ENCODE measurements at regions not wholly inside any gene's neighbourhood (a gene's known extent, or its start where the extent isn't known, plus 50 kb on each side); places are given as distances from the start of the nearest gene placed in this dataset.

DNA sequence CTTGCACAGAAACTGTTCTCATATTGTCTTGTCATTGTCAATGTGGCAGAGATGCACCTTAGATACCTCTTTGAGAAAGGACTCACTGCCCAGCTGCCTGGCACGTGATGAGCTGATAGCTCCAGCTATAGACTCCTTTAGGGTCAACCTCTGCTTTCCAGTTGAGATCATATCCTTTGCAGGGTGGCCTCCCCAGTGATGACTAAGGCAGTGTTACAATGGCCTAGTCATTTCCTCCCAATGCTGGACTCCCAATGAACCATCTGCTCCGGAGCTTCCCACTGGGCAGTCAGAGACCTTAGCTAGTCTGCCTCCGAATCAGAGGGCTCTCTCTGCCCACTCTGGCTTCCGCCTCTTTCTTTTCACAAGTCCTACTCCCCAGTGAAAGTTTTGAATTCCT, 79.5 kb downstream of the CHRD start:
- H3K36me3 ChIP-seq (ENCODE audit: control insufficient read depth, insufficient read depth, low read length), result no peaks in the 10 kb centered on the region
- H3K9ac ChIP-seq (ENCODE audit: low read length), result no peak overlapping the region
- H3K4me3 ChIP-seq (ENCODE audit: low read length), result no peak overlapping the region
- no peaks in the 10 kb centered on the region for H3K4me1 ChIP-seq (ENCODE audit: control insufficient read depth, insufficient read depth, low read length)
- H3K27ac ChIP-seq (ENCODE audit: low read depth, low read length), result no peak overlapping the region
- H3K27me3 ChIP-seq (ENCODE audit: control insufficient read depth, insufficient read depth, low read length), result no peaks in the 10 kb centered on the region

DNA sequence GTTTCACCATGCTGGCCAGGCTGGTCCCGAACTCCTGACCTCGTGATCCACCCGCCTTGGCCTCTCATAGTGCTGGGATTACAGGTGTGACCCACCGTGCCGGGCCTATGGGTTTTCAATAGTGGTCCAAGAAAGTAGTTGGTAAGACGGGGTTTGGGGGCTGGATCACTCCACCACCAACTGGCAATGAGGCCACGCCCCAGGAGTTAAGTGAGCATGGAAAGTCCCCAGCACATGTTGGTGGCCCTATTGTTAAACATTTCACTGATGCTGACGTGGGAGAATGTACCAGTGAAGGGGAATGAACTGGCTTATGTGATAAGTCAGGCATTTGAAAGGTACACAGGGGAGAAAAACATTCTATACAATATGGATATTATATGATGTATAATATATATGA, 80.4 kb downstream of the CHRD start:
- Histone ChIP-seq H3K4me3 (ENCODE audit: low read length) (no peak overlapping the region), H3K36me3 (ENCODE audit: control insufficient read depth, insufficient read depth, low read length) (no peaks in the 10 kb centered on the region), H3K4me1 (ENCODE audit: control insufficient read depth, insufficient read depth, low read length) (no peaks in the 10 kb centered on the region), H3K27ac (ENCODE audit: low read depth, low read length) (no peak overlapping the region), H3K27me3 (ENCODE audit: control insufficient read depth, insufficient read depth, low read length) (no peaks in the 10 kb centered on the region), H3K9ac (ENCODE audit: low read length) (no peak overlapping the region)

DNA sequence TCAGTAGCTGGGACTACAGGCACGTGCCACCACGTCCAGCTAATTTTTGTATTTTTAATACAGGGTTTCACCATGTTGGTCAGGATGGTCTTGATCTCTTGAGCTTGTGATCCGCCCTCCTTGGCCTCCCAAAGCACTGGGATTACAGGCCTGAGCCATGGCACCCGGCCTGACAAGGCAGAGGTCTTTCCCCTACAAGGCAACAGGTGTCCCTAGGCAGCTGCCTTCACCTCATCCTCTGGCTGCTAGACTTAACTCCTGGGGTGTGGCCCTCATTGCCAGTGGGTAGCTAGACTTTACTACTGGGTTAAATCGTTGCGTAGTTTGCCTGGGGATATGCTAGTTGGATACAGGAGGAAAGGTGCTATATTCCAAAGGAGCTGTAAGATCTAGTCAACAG, 81.4 kb downstream of the CHRD start:
- no peak overlapping the region for H3K27ac ChIP-seq (ENCODE audit: low read depth, low read length)
- H3K4me1 ChIP-seq (ENCODE audit: control insufficient read depth, insufficient read depth, low read length), result no peaks in the 10 kb centered on the region
- H3K36me3 ChIP-seq (ENCODE audit: control insufficient read depth, insufficient read depth, low read length), result no peaks in the 10 kb centered on the region
- H3K27me3 ChIP-seq (ENCODE audit: control insufficient read depth, insufficient read depth, low read length), result no peaks in the 10 kb centered on the region
- no peak overlapping the region for H3K4me3 ChIP-seq (ENCODE audit: low read length)
- no peak overlapping the region for H3K9ac ChIP-seq (ENCODE audit: low read length)

DNA sequence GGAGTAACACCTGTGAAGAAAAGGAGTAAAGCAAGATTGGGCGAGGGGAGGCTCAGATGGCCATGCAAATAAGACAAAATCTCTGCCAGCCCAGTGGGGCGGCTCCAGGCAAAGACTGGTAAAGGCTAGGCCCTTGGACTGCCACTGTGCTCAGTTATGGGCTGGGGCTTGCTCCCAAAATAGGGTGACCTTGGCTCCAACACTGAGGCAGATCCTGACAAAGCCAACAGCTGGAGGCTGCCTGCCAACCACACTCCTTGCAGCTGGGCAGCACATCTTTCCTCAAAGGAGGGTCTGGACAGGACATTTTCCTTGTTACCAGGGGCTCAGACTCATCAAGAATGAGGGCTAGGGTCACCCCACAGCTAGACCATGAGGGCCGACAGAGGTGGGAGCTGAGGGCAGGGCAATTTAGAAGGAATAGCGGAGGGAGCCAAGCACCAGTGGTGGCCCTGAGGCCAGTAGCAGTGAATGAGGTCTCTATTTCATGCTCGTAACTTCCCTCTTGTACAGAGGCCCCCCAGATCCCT, 86.1 kb downstream of the CHRD start:
- Histone ChIP-seq H3K27me3 (ENCODE audit: control insufficient read depth, insufficient read depth, low read length) (peaks cover 2% of the 10 kb centered on the region), H3K36me3 (ENCODE audit: control insufficient read depth, insufficient read depth, low read length) (no peaks in the 10 kb centered on the region), H3K4me1 (ENCODE audit: control insufficient read depth, insufficient read depth, low read length) (no peaks in the 10 kb centered on the region), H3K27ac (ENCODE audit: low read depth, low read length) (no peak overlapping the region), H3K9ac (ENCODE audit: low read length) (no peak overlapping the region), H3K4me3 (ENCODE audit: low read length) (no peak overlapping the region)

DNA sequence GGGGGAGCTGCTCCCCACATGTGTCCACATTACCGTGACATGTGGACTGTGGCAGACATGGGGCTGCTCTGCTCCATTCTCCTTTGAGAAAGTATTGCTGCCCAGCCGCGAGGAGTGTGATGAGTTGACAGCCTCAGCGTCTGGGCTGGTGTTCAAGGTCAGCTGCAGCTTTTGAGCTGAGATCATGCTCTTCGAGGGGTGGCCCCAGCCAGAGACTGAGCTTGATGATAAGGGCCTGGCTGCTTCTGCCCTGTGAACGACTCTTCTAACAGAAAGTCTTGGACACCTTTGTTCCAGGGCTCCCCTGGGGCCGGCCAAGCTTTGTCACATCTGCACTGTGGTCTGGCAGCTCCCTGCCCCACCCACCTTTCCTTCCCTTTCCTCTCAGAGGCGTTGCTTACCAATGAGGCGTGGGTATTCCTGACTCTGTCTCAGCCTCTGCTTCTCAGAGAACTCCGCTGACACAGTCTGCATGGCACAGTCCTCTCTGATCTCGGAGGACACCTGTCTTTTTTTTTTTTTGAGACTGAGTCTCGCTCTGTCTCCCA, 86.6 kb downstream of the CHRD start:
- peaks cover 2% of the 10 kb centered on the region for H3K27me3 ChIP-seq (ENCODE audit: control insufficient read depth, insufficient read depth, low read length)
- no peak overlapping the region for H3K9ac ChIP-seq (ENCODE audit: low read length)
- no peaks in the 10 kb centered on the region for H3K36me3 ChIP-seq (ENCODE audit: control insufficient read depth, insufficient read depth, low read length)
- no peak overlapping the region for H3K27ac ChIP-seq (ENCODE audit: low read depth, low read length)
- H3K4me3 ChIP-seq (ENCODE audit: low read length), result no peak overlapping the region
- no peaks in the 10 kb centered on the region for H3K4me1 ChIP-seq (ENCODE audit: control insufficient read depth, insufficient read depth, low read length)

DNA sequence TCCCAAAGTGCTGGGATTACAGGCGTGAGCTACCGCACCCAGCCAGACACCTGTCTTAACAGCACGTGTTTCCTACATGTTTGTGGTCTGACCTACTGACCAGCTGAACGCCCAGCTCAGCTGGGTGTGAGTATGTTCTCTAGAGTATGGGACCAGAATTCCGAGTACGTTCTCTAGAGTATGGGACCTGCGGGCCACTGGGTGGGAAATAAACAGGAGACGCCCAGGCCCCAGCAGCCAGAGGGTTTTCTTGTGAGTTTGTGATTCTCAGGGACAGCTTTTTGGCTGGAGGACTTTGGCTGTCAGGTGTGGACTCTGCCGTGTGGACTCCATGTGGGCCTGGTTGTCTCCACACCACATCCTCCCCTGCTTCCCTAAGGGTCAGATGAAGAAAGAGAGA, 87.3 kb downstream of the CHRD start:
- Histone ChIP-seq H3K27ac (ENCODE audit: low read depth, low read length) (no peak overlapping the region), H3K36me3 (ENCODE audit: control insufficient read depth, insufficient read depth, low read length) (no peaks in the 10 kb centered on the region), H3K4me3 (ENCODE audit: low read length) (no peak overlapping the region), H3K27me3 (ENCODE audit: control insufficient read depth, insufficient read depth, low read length) (peaks cover 2% of the 10 kb centered on the region), H3K9ac (ENCODE audit: low read length) (no peak overlapping the region), H3K4me1 (ENCODE audit: control insufficient read depth, insufficient read depth, low read length) (no peaks in the 10 kb centered on the region)

DNA sequence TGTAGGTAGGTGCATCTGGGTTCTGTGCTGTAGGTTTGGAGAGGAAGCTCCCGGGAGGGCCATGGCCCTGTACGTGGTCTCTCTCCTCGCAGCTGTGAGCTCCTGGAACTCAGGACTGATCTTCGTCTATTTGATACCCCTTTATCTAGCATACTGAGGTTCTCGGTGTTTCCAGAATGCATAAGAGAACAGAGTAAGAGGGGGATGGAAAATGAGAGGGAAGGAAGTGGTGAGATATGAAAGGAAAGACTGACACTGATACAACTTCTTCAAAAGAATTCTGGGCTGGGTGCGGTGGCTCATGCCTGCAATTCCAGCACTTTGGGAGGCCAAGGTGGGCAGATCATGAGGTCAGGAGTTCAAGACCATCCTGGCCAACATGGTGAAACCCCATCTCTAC, 90.7 kb downstream of the CHRD start:
- Histone ChIP-seq H3K4me3 (ENCODE audit: low read length) (no peak overlapping the region), H3K4me1 (ENCODE audit: control insufficient read depth, insufficient read depth, low read length) (no peaks in the 10 kb centered on the region), H3K27me3 (ENCODE audit: control insufficient read depth, insufficient read depth, low read length) (peaks cover 2% of the 10 kb centered on the region), H3K9ac (ENCODE audit: low read length) (no peak overlapping the region), H3K36me3 (ENCODE audit: control insufficient read depth, insufficient read depth, low read length) (no peaks in the 10 kb centered on the region), H3K27ac (ENCODE audit: low read depth, low read length) (no peak overlapping the region)

DNA sequence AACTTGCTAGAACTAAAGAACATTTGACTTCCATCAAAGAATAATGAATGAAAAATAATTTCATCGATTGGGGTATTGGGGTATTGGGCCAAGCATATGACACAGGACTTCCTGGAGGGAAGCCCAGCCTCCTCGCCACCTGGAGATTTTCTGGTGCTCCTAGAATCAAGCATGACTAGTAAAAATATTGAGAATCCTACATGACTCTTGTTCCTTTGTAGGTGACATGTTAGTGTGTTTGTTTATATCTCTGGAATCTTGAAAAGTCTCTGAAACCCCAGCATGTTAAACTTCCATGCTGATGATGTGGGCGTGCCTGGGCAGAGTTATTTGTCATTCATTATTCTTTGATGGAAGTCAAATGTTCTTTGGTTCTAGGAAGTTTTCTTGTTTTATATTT, 90.1 kb upstream of the EPHB3 start:
- peaks cover 2% of the 10 kb centered on the region for H3K27me3 ChIP-seq (ENCODE audit: control insufficient read depth, insufficient read depth, low read length)
- H3K9ac ChIP-seq (ENCODE audit: low read length), result no peak overlapping the region
- no peak overlapping the region for H3K27ac ChIP-seq (ENCODE audit: low read depth, low read length)
- no peaks in the 10 kb centered on the region for H3K36me3 ChIP-seq (ENCODE audit: control insufficient read depth, insufficient read depth, low read length)
- H3K4me3 ChIP-seq (ENCODE audit: low read length), result no peak overlapping the region
- H3K4me1 ChIP-seq (ENCODE audit: control insufficient read depth, insufficient read depth, low read length), result no peaks in the 10 kb centered on the region

DNA sequence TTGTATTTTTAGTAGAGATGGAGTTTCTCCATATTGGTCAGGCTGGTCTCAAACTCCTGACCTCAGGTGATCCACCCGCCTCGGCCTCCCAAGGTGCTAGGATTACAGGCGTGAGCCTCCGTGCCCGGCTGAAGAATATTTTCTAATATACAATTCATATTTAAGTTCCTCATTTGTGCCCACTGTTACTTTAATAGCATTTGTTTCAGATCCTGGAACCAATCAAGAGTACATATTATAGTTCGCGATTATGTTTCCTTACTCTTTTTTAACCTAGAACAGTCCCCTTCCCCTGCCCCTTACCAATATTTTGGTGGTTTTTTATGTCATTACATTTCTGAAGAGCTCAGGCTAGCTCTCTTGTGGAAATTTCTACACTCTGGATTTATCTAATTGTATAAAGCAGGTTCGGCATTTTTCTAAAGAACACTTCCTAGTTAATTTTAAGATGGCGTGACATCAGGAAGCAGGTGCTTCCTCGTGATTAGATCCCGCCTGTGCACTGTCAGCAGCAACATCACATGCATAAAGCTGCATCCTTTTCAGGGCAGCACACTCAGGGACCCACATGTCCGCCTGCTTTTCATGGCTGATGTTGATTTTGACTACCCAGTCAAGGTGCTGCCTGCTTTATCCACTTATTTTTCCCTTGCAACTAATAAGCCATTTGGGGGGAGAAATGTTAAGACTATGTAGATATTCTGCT, 88.7 kb upstream of the EPHB3 start:
- H3K4me3 ChIP-seq (ENCODE audit: low read length), result no peak overlapping the region
- no peak overlapping the region for H3K9ac ChIP-seq (ENCODE audit: low read length)
- no peaks in the 10 kb centered on the region for H3K4me1 ChIP-seq (ENCODE audit: control insufficient read depth, insufficient read depth, low read length)
- H3K36me3 ChIP-seq (ENCODE audit: control insufficient read depth, insufficient read depth, low read length), result no peaks in the 10 kb centered on the region
- H3K27ac ChIP-seq (ENCODE audit: low read depth, low read length), result no peak overlapping the region
- peaks cover 2% of the 10 kb centered on the region for H3K27me3 ChIP-seq (ENCODE audit: control insufficient read depth, insufficient read depth, low read length)

DNA sequence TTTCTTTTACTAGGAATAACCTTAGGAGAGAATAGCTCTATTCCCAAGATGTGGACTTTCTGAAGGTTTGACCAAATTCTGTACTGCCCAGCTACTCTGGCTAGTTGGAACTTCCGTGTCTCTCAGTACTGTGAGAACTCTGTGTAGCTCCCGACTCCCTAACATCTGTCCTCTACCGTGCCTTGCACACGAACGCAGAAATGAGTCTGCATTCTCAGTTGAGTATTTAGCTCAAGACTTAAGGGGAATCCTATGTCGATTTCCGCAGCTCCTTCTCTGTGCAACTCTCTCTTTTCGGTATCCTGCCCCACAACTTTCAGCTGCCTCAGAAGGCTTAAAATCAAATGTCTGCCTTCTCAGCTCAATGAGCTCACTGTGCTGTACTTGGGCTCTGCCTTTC, 86.7 kb upstream of the EPHB3 start:
- H3K9ac ChIP-seq (ENCODE audit: low read length), result no peak overlapping the region
- no peaks in the 10 kb centered on the region for H3K4me1 ChIP-seq (ENCODE audit: control insufficient read depth, insufficient read depth, low read length)
- peaks cover 2% of the 10 kb centered on the region for H3K27me3 ChIP-seq (ENCODE audit: control insufficient read depth, insufficient read depth, low read length)
- no peak overlapping the region for H3K27ac ChIP-seq (ENCODE audit: low read depth, low read length)
- no peaks in the 10 kb centered on the region for H3K36me3 ChIP-seq (ENCODE audit: control insufficient read depth, insufficient read depth, low read length)
- H3K4me3 ChIP-seq (ENCODE audit: low read length), result no peak overlapping the region

DNA sequence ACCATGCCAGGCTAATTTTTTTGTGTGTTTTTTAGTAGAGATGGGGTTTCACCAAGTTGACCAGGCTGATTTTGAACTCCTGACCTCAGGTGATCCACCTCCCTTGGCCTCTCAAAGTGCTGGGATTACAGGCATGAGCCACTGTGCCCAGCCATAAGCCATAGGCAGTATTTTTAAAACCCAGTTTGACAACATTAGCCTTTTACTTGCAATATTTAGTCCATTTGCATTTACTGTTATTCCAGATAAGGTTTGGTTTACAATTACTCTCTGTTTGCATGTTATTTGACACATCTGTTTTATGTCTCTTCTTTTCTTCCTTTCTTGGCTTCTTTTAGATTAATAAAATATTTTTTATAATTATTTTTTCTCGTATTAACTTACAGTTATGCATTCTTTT, 83.6 kb upstream of the EPHB3 start:
- Histone ChIP-seq H3K4me1 (ENCODE audit: control insufficient read depth, insufficient read depth, low read length) (no peaks in the 10 kb centered on the region), H3K27ac (ENCODE audit: low read depth, low read length) (no peak overlapping the region), H3K36me3 (ENCODE audit: control insufficient read depth, insufficient read depth, low read length) (no peaks in the 10 kb centered on the region), H3K9ac (ENCODE audit: low read length) (no peak overlapping the region), H3K27me3 (ENCODE audit: control insufficient read depth, insufficient read depth, low read length) (no peaks in the 10 kb centered on the region), H3K4me3 (ENCODE audit: low read length) (no peak overlapping the region)

DNA sequence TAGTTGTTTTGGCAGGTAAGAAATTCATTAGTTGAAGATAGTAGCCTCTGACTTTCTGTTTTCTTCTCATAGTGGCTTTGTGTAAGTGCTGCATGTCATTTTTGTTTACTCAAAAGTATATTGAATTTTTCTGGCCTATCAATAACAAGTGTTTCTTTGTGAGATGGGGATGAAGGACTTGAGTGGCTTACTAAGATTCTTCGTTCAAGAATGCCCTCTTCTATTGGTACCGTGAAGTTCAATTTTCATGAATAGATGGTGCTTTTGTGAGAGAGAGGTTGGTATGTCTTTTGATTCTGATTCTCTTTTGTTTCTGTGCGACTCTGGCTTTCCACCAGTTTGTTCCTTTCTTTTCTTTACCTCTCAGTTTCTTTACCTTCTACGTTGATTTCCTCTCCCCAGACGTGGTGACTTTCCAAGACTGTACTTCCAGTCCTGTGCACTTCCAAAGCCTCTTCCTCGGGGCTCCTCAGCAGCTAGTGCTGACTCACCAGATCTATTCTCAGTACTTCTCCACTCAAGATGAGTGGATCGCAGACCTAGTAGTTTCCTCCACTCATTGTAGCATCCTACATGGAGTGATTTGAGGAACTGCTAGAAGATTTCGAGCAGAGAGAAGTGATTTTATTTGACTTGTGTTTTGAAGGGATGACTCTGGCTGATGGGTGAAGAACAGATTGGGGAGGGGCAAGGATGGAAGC, 82.0 kb upstream of the EPHB3 start:
- H3K36me3 ChIP-seq (ENCODE audit: control insufficient read depth, insufficient read depth, low read length), result no peaks in the 10 kb centered on the region
- H3K27me3 ChIP-seq (ENCODE audit: control insufficient read depth, insufficient read depth, low read length), result no peaks in the 10 kb centered on the region
- H3K4me1 ChIP-seq (ENCODE audit: control insufficient read depth, insufficient read depth, low read length), result no peaks in the 10 kb centered on the region
- no peak overlapping the region for H3K4me3 ChIP-seq (ENCODE audit: low read length)
- H3K9ac ChIP-seq (ENCODE audit: low read length), result no peak overlapping the region
- H3K27ac ChIP-seq (ENCODE audit: low read depth, low read length), result no peak overlapping the region

DNA sequence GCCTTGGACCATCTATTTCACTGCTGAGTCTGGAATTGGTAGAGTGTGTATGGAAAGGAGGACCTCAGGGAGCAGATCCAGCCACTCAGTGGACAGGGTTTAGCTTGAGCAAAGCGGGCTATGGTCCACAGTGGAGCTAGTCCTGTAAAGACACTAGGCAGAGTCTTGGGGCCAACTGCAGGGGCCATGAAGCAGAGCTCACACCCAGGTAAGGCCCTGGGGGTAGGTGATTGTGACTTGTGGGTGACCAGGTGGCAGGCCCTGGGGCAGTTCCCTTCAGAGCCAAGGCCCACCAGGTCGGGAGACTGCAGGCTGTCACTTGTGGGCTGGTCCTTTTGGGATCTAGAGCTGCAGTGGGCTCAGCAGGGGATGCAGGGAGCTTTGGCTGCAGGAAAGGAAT, 80.8 kb upstream of the EPHB3 start:
- Histone ChIP-seq H3K36me3 (ENCODE audit: control insufficient read depth, insufficient read depth, low read length) (no peaks in the 10 kb centered on the region), H3K27me3 (ENCODE audit: control insufficient read depth, insufficient read depth, low read length) (no peaks in the 10 kb centered on the region), H3K27ac (ENCODE audit: low read depth, low read length) (no peak overlapping the region), H3K4me1 (ENCODE audit: control insufficient read depth, insufficient read depth, low read length) (no peaks in the 10 kb centered on the region), H3K4me3 (ENCODE audit: low read length) (no peak overlapping the region), H3K9ac (ENCODE audit: low read length) (no peak overlapping the region)
